A673 (cell line): ENCODE measurements at regions not wholly inside any gene's neighbourhood (a gene's known extent, or its start where the extent isn't known, plus 50 kb on each side); places are given as distances from the start of the nearest gene placed in this dataset.

Source experiments
- BruUV-seq: library from RNA; stranded (reverse); fragments of 400-500 nt; replicated peaks from 2 replicates; lab custom pipeline; 2021; lab: Mats Ljungman, UMichigan
- CTCF ChIA-PET: fragments of 300-600 bp; sonication (Branson Sonifier 250); formaldehyde crosslinking; loops from one replicate; lab custom pipeline; 2022; ENCODE audit warnings: antibody characterized with exemption; lab: Charles Lee
- POLR2A ChIA-PET: fragments of 300-600 bp; sonication (Branson Sonifier 250); formaldehyde crosslinking; loops from one replicate; lab custom pipeline; 2022; ENCODE audit warnings: antibody characterized with exemption; ENCODE audit not compliant: low non-redundant PET; lab: Charles Lee
- DNase-seq: peaks from one replicate; pipeline ENCODE4 v3.0.0-alpha.2; 2015; ENCODE audit warnings: low spot score
- H3K27ac ChIP-seq: fragments of 200-600 bp; sonication (generic); 2 replicates; pipeline ENCODE4 v1.5.1; 2016; ENCODE audit warnings: mixed run types, low read depth, mild to moderate bottlenecking, mixed read lengths, antibody characterized with exemption, low read length; ENCODE audit not compliant: poor library complexity, severe bottlenecking
- H3K27me3 ChIP-seq: fragments of 200-600 bp; sonication (generic); replicated peaks from 2 replicates; pipeline ENCODE4 v1.6.1; 2017; ENCODE audit warnings: mixed run types, low read depth, mild to moderate bottlenecking, mixed read lengths, antibody characterized with exemption, low read length; ENCODE audit not compliant: insufficient read depth, poor library complexity
- H3K36me3 ChIP-seq: fragments of 200-600 bp; sonication (generic); 2 replicates; pipeline ENCODE4 v1.6.1; 2016; ENCODE audit warnings: mixed run types, mild to moderate bottlenecking, mixed read lengths, antibody characterized with exemption, low read length; ENCODE audit not compliant: insufficient read depth, poor library complexity, severe bottlenecking
- H3K4me1 ChIP-seq: fragments of 200-600 bp; sonication (generic); 2 replicates; pipeline ENCODE4 v1.6.1; 2017; ENCODE audit warnings: mixed run types, mild to moderate bottlenecking, mixed read lengths, antibody characterized with exemption, low read length; ENCODE audit not compliant: insufficient read depth, poor library complexity, severe bottlenecking
- H3K4me3 ChIP-seq: fragments of 200-600 bp; sonication (generic); 2 replicates; pipeline ENCODE4 v1.5.1; 2016; ENCODE audit warnings: low read depth, mixed run types, mild to moderate bottlenecking, mixed read lengths, low read length; ENCODE audit not compliant: poor library complexity, severe bottlenecking
- H3K9me3 ChIP-seq: fragments of 200-600 bp; sonication (generic); 2 replicates; pipeline ENCODE4 v1.6.1; 2016; ENCODE audit warnings: mixed run types, low read depth, mild to moderate bottlenecking, mixed read lengths, antibody characterized with exemption, low read length; ENCODE audit not compliant: poor library complexity, severe bottlenecking
- EZH2 ChIP-seq: fragments of 200-600 bp; sonication (generic); IDR thresholded peaks from 2 replicates; pipeline ENCODE4 v1.6.1; 2017; ENCODE audit warnings: borderline replicate concordance, low read depth, mild to moderate bottlenecking, mixed read lengths, antibody characterized with exemption, low read length; ENCODE audit not compliant: poor library complexity, severe bottlenecking
- intact Hi-C: fragments of 100-400 bp; cut with micrococcal nuclease; formaldehyde crosslinking; loops from one replicate; pipeline ENCODE4 v1.10.0; 2022; ENCODE audit not compliant: unreplicated experiment
- TF ChIP-seq, protein P1 (sequence below): fragments of 300-800, 200-600 bp; sonication (generic); conservative IDR thresholded peaks from 2 replicates; pipeline ENCODE4 v1.5.1; 2017; ENCODE audit warnings: low read depth, mild to moderate bottlenecking, antibody characterized with exemption, low read length, moderate library complexity, mixed read lengths

- BruUV-seq = no TSS peak
- no peak for DNase-seq
- CTCF ChIA-PET = no interaction called here
- H3K36me3 ChIP-seq = no peaks in the 10 kb centered on the region
- POLR2A ChIA-PET = no interaction called here
- no peak overlapping the region for H3K27ac ChIP-seq
- H3K4me1 ChIP-seq = no peaks in the 10 kb centered on the region
- no peak overlapping the region for H3K4me3 ChIP-seq
- peaks cover 8% of the 10 kb centered on the region for H3K9me3 ChIP-seq
- TF ChIP-seq EZH2 = no peak
- TF ChIP-seq, protein P1, sequence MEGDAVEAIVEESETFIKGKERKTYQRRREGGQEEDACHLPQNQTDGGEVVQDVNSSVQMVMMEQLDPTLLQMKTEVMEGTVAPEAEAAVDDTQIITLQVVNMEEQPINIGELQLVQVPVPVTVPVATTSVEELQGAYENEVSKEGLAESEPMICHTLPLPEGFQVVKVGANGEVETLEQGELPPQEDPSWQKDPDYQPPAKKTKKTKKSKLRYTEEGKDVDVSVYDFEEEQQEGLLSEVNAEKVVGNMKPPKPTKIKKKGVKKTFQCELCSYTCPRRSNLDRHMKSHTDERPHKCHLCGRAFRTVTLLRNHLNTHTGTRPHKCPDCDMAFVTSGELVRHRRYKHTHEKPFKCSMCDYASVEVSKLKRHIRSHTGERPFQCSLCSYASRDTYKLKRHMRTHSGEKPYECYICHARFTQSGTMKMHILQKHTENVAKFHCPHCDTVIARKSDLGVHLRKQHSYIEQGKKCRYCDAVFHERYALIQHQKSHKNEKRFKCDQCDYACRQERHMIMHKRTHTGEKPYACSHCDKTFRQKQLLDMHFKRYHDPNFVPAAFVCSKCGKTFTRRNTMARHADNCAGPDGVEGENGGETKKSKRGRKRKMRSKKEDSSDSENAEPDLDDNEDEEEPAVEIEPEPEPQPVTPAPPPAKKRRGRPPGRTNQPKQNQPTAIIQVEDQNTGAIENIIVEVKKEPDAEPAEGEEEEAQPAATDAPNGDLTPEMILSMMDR = no peak
- no peaks in the 10 kb centered on the region for H3K27me3 ChIP-seq
- intact Hi-C loops = no loop called here
These were observed 979.3 kb upstream of the CELF2 start for GRCh38 chr10:10038348-10038747.

DNA sequence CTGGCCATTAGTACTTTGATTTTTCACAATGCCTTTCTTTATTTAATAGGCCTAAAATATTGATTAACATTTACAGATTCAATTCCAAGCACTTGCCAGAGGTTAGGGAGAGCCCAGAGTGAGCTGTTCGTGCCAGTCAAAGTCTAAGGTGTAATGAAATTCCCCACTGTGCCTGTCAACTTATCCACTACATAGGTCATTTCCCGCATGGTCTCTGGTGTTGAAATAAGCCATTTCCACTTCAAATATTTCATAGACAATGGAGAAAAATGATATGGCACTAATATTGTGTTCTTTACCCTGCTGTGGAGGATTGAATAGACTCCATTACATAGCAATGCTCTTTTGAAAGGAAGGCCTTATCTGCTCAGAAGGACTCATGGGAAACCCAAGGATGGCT lies 978.1 kb upstream of the CELF2 start:
- H3K36me3 ChIP-seq = no peaks in the 10 kb centered on the region
- H3K27ac ChIP-seq = no peak overlapping the region
- no peak overlapping the region for H3K4me3 ChIP-seq
- BruUV-seq = no TSS peak
- ChIA-PET POLR2A (no interaction called here), CTCF (no interaction called here)
- H3K27me3 ChIP-seq = no peaks in the 10 kb centered on the region
- H3K9me3 ChIP-seq = peaks cover 8% of the 10 kb centered on the region
- H3K4me1 ChIP-seq = no peaks in the 10 kb centered on the region
- intact Hi-C loops = no loop called here
- no peak for TF ChIP-seq EZH2
- TF ChIP-seq, protein P1 = no peak
- no peak for DNase-seq

DNA sequence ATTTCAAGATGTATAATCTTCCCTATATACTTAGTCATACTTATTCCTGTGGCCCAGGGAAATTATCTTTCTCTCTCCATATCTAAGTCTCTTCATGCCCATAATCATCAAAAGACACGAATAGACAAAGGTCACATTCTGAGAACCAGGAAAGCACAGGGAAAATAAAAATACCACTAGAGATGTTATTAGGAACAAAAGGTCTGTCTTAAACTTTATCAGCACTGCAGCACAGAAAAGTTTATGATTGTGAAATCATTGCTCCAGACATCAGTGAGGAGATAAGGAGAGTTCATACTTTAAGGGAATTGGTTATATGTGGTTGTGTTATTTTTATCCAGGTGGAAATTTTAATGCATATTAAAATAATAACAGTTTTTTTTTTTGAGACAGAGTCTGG lies 974.6 kb upstream of the CELF2 start:
- POLR2A ChIA-PET = no interaction called here
- CTCF ChIA-PET = no interaction called here
- BruUV-seq = no TSS peak
- Histone ChIP-seq H3K27me3 (no peaks in the 10 kb centered on the region), H3K9me3 (peaks cover 9% of the 10 kb centered on the region), H3K4me1 (no peaks in the 10 kb centered on the region), H3K4me3 (no peak overlapping the region), H3K36me3 (no peaks in the 10 kb centered on the region), H3K27ac (no peak overlapping the region)
- no peak for DNase-seq
- intact Hi-C loops = no loop called here
- TF ChIP-seq EZH2 = no peak
- TF ChIP-seq, protein P1 = no peak
